Endodermal cell (in vitro differentiated cells): ENCODE measurements at regions not wholly inside any gene's neighbourhood (a gene's known extent, or its start where the extent isn't known, plus 50 kb on each side); places are given as distances from the start of the nearest gene placed in this dataset.

Experiments
- DNase-seq: peaks from one replicate; pipeline ENCODE4 v3.0.0-alpha.2; 2017
- H3K27ac ChIP-seq: 2 replicates; pipeline ENCODE4 v1.5.1; 2013; ENCODE audit warnings: mild to moderate bottlenecking, low read depth, low read length, moderate library complexity
- H3K27me3 ChIP-seq: 2 replicates; pipeline ENCODE4 v1.6.1; 2013; ENCODE audit warnings: mild to moderate bottlenecking, low read length, moderate library complexity; ENCODE audit not compliant: insufficient read depth, control insufficient read depth, poor library complexity, severe bottlenecking
- H3K36me3 ChIP-seq: 2 replicates; pipeline ENCODE4 v1.7.0; 2013; ENCODE audit warnings: mild to moderate bottlenecking, low read length, moderate library complexity; ENCODE audit not compliant: control insufficient read depth, insufficient read depth
- H3K4me1 ChIP-seq: one replicate; pipeline ENCODE4 v1.7.0; 2013; ENCODE audit warnings: low read length; ENCODE audit not compliant: control insufficient read depth, insufficient read depth
- H3K4me3 ChIP-seq: 2 replicates; pipeline ENCODE4 v1.5.1; 2013; ENCODE audit warnings: mild to moderate bottlenecking, low read length, moderate library complexity
- H3K9ac ChIP-seq: 2 replicates; pipeline ENCODE4 v1.6.1; 2013; ENCODE audit warnings: mild to moderate bottlenecking, low read length, moderate library complexity; ENCODE audit not compliant: poor library complexity, severe bottlenecking; ENCODE audit errors: extremely low read depth
- H3K9me3 ChIP-seq: 2 replicates; pipeline ENCODE4 v1.6.1; 2013; ENCODE audit warnings: mild to moderate bottlenecking, low read length, moderate library complexity; ENCODE audit not compliant: control insufficient read depth
- H3K27ac Mint-ChIP-seq: 2 replicates; pipeline ENCODE4 v1.8.0; 2020; ENCODE audit warnings: mixed read lengths
- H3K27me3 Mint-ChIP-seq: 2 replicates; pipeline ENCODE4 v1.8.0; 2021; ENCODE audit warnings: mild to moderate bottlenecking, mixed read lengths; ENCODE audit not compliant: insufficient read depth
- H3K36me3 Mint-ChIP-seq: 2 replicates; pipeline ENCODE4 v1.8.0; 2020; ENCODE audit warnings: low read depth, mixed read lengths
- H3K4me1 Mint-ChIP-seq: 2 replicates; pipeline ENCODE4 v1.8.0; 2020; ENCODE audit warnings: mixed read lengths
- H3K4me3 Mint-ChIP-seq: 2 replicates; pipeline ENCODE4 v1.8.0; 2020; ENCODE audit warnings: mild to moderate bottlenecking, moderate library complexity, mixed read lengths
- H3K9me3 Mint-ChIP-seq: 2 replicates; pipeline ENCODE4 v1.8.0; 2020; ENCODE audit warnings: mild to moderate bottlenecking, mixed read lengths
- WGBS, 2 experiments: methylation state at CpG; one replicate each; pipeline versions ENCODE4 v1.1.5 to v1.1.7; 2013; ENCODE audit warnings: missing lambda C conversion rate in 2 of 2, mixed read lengths in 1 of 2; ENCODE audit not compliant: insufficient coverage in 1 of 2, insufficient read length in 1 of 2; 5-methylcytosine and 5-hydroxymethylcytosine counted together
- TF ChIP-seq, protein P1 (sequence below): fragments of 200-600 bp; sonication (generic); conservative IDR thresholded peaks from 2 replicates; pipeline ENCODE4 v1.5.0; 2021; ENCODE audit warnings: antibody characterized with exemption, mild to moderate bottlenecking

- H3K27me3 Mint-ChIP-seq, result no peaks in the 10 kb centered on the region
- Histone ChIP-seq H3K36me3 (no peaks in the 10 kb centered on the region), H3K4me3 (no peak overlapping the region), H3K9ac (no peak overlapping the region), H3K4me1 (no peaks in the 10 kb centered on the region), H3K27ac (no peak overlapping the region), H3K27me3 (no peaks in the 10 kb centered on the region), H3K9me3 (peaks cover 8% of the 10 kb centered on the region)
- H3K9me3 Mint-ChIP-seq, result peaks cover 22% of the 10 kb centered on the region
- no peak overlapping the region for H3K4me3 Mint-ChIP-seq
- H3K27ac Mint-ChIP-seq, result no peak overlapping the region
- TF ChIP-seq, protein P1, sequence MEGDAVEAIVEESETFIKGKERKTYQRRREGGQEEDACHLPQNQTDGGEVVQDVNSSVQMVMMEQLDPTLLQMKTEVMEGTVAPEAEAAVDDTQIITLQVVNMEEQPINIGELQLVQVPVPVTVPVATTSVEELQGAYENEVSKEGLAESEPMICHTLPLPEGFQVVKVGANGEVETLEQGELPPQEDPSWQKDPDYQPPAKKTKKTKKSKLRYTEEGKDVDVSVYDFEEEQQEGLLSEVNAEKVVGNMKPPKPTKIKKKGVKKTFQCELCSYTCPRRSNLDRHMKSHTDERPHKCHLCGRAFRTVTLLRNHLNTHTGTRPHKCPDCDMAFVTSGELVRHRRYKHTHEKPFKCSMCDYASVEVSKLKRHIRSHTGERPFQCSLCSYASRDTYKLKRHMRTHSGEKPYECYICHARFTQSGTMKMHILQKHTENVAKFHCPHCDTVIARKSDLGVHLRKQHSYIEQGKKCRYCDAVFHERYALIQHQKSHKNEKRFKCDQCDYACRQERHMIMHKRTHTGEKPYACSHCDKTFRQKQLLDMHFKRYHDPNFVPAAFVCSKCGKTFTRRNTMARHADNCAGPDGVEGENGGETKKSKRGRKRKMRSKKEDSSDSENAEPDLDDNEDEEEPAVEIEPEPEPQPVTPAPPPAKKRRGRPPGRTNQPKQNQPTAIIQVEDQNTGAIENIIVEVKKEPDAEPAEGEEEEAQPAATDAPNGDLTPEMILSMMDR, result no peak
- H3K4me1 Mint-ChIP-seq, result no peaks in the 10 kb centered on the region
- H3K36me3 Mint-ChIP-seq, result peaks cover 25% of the 10 kb centered on the region
- DNase-seq, result no peak
- 84 to 86% methylated on average over 3 of the region's 3 CpGs for WGBS, 2 experiments
These were observed 385.8 kb downstream of the ETV1 start for GRCh38 chr7:13603661-13604060.

DNA sequence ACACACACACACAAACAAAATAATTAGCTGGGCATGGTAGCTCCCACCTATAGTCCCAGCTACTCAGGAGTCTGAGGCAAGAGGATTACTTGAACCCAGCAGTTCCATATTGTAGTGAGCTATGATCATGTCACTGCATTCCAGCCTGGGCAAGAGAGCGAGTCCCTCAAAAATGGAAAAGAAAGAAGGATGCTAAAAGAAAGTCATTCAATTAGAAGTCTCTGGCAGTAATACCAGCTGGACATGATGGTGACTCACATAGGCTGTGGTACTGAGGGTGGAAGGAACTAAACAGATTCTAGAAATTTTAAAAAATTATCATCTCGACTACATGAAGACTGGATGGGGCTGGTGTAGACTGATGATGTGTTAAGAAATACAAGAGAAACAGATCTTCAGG lies 385.3 kb downstream of the ETV1 start:
- H3K9ac ChIP-seq, result no peak overlapping the region
- no peak overlapping the region for H3K4me3 Mint-ChIP-seq
- no peaks in the 10 kb centered on the region for H3K36me3 ChIP-seq
- H3K27me3 ChIP-seq, result no peaks in the 10 kb centered on the region
- no peaks in the 10 kb centered on the region for H3K4me1 Mint-ChIP-seq
- H3K27me3 Mint-ChIP-seq, result no peaks in the 10 kb centered on the region
- peaks cover 25% of the 10 kb centered on the region for H3K36me3 Mint-ChIP-seq
- 92 to 100% methylated on average over 2 of the region's 2 CpGs for WGBS, 2 experiments
- no peak overlapping the region for H3K27ac ChIP-seq
- H3K9me3 ChIP-seq, result peaks cover 8% of the 10 kb centered on the region
- peaks cover 22% of the 10 kb centered on the region for H3K9me3 Mint-ChIP-seq
- H3K27ac Mint-ChIP-seq, result no peak overlapping the region
- no peaks in the 10 kb centered on the region for H3K4me1 ChIP-seq
- no peak overlapping the region for H3K4me3 ChIP-seq
- TF ChIP-seq, protein P1, result no peak
- no peak for DNase-seq

DNA sequence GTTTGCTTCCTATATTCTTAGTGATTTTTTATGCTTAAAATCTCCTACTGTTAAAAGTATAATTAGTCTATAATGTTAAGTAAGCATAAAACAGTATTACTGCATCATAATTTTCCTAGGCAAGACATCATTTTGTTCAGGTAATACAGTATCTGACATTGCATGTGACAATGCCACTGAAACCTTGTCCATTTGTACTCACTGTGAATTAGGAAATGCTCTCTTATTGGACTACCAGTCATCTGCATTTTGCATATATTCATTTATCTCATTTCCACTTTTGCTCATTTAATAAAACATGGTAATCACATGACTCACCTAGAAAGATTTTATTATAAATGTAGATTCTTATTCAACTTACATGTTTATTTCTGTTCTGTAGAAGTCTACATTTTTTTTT lies 379.1 kb downstream of the ETV1 start:
- Mint-ChIP-seq H3K36me3 (peaks cover 25% of the 10 kb centered on the region), H3K27ac (no peak overlapping the region), H3K27me3 (no peaks in the 10 kb centered on the region), H3K4me1 (no peaks in the 10 kb centered on the region), H3K9me3 (peaks cover 22% of the 10 kb centered on the region), H3K4me3 (no peak overlapping the region)
- H3K4me3 ChIP-seq, result no peak overlapping the region
- TF ChIP-seq, protein P1, result no peak
- no peaks in the 10 kb centered on the region for H3K27me3 ChIP-seq
- no peak for DNase-seq
- H3K27ac ChIP-seq, result no peak overlapping the region
- peaks cover 8% of the 10 kb centered on the region for H3K9me3 ChIP-seq
- no peaks in the 10 kb centered on the region for H3K36me3 ChIP-seq
- H3K4me1 ChIP-seq, result no peaks in the 10 kb centered on the region
- H3K9ac ChIP-seq, result no peak overlapping the region
